ENCODE measurements at regions not wholly inside any gene's neighbourhood (a gene's known extent, or its start where the extent isn't known, plus 50 kb on each side); places are given as distances from the start of the nearest gene placed in this dataset.

DNA sequence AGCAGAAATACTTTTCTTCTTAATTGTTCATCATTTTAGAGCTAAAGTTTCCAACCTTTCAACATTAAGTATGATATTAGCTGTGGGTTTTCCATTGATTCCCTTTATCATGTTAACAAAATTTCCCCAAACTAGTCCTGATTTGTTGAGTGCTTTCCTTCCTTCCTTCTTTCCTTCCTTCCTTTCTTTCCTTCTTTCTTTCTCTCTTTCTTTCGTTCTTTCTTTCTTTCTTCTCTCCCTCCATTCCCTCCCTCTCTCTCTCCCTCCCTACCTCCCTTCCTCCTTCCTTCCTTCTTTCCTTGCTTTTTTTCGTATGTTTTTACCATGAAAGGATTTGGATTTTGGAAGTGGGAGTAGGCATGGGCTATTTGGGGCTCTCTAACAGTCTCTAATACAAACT lies 133.5 kb downstream of the LMNTD1 start:
- intact Hi-C loops (cut with DNase I, micrococcal nuclease), result no loop called here
- no peaks in the 10 kb centered on the region for H3K4me1 ChIP-seq (ENCODE audit: low read depth)

GRCh38 chr12:25417071-25417470 lies 136.0 kb downstream of the LMNTD1 start:
- intact Hi-C loops (cut with DNase I, micrococcal nuclease), result no loop called here
- Histone ChIP-seq H3K4me1 (ENCODE audit: low read depth) (no peaks in the 10 kb centered on the region), H3K36me3 (ENCODE audit: low read depth) (no peaks in the 10 kb centered on the region), H3K9me3 (no peaks in the 10 kb centered on the region), H3K4me3 (no peak overlapping the region)
- DNase-seq (no peak), ATAC-seq (no peak)
- TF ChIP-seq, protein P1, sequence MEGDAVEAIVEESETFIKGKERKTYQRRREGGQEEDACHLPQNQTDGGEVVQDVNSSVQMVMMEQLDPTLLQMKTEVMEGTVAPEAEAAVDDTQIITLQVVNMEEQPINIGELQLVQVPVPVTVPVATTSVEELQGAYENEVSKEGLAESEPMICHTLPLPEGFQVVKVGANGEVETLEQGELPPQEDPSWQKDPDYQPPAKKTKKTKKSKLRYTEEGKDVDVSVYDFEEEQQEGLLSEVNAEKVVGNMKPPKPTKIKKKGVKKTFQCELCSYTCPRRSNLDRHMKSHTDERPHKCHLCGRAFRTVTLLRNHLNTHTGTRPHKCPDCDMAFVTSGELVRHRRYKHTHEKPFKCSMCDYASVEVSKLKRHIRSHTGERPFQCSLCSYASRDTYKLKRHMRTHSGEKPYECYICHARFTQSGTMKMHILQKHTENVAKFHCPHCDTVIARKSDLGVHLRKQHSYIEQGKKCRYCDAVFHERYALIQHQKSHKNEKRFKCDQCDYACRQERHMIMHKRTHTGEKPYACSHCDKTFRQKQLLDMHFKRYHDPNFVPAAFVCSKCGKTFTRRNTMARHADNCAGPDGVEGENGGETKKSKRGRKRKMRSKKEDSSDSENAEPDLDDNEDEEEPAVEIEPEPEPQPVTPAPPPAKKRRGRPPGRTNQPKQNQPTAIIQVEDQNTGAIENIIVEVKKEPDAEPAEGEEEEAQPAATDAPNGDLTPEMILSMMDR (IDR thresholded peaks at IDR 0.05), result no peak

More for the DNA sequence above, 133.5 kb downstream of the LMNTD1 start:
- Histone ChIP-seq H3K9me3 (no peaks in the 10 kb centered on the region), H3K36me3 (ENCODE audit: low read depth) (no peaks in the 10 kb centered on the region), H3K4me3 (no peak overlapping the region)
- TF ChIP-seq, protein P1 (IDR thresholded peaks at IDR 0.05), result no peak
- DNase-seq (no peak), ATAC-seq (no peak)

DNA sequence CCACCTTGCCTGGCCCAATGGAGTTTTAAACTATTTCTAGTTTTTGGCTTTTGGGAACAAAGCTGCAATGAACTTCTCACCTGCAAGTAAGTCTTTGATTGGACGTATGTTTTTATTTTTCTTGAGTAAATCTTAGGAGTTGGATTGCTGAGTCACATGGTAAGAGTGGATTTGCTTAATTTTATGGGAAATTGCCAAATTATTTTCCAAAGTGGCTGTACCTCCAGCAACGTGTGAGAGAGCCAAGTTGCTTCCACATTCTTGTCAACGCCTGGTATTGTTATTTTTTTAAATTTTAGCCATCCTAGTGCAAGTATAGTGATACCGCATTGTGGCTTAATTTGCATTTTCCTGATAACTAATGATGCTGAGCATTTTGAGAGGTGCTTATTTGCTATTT lies 136.6 kb downstream of the LMNTD1 start:
- Histone ChIP-seq H3K4me3 (no peak overlapping the region), H3K36me3 (ENCODE audit: low read depth) (no peaks in the 10 kb centered on the region), H3K9me3 (no peaks in the 10 kb centered on the region), H3K4me1 (ENCODE audit: low read depth) (no peaks in the 10 kb centered on the region)
- TF ChIP-seq, protein P1 (IDR thresholded peaks at IDR 0.05), result no peak
- intact Hi-C loops (cut with DNase I, micrococcal nuclease), result no loop called here
- DNase-seq (no peak), ATAC-seq (no peak)

GRCh38 chr12:25415004-25415403 lies 138.1 kb downstream of the LMNTD1 start:
- H3K9me3 ChIP-seq, result no peaks in the 10 kb centered on the region
- ATAC-seq, result no peak
- TF ChIP-seq, protein P1 (IDR thresholded peaks at IDR 0.05), result no peak
- H3K4me3 ChIP-seq, result no peak overlapping the region
- no peaks in the 10 kb centered on the region for H3K4me1 ChIP-seq (ENCODE audit: low read depth)
- H3K36me3 ChIP-seq (ENCODE audit: low read depth), result no peaks in the 10 kb centered on the region
- intact Hi-C loops (cut with DNase I, micrococcal nuclease), result no loop called here
- DNase-seq, result no peak

DNA sequence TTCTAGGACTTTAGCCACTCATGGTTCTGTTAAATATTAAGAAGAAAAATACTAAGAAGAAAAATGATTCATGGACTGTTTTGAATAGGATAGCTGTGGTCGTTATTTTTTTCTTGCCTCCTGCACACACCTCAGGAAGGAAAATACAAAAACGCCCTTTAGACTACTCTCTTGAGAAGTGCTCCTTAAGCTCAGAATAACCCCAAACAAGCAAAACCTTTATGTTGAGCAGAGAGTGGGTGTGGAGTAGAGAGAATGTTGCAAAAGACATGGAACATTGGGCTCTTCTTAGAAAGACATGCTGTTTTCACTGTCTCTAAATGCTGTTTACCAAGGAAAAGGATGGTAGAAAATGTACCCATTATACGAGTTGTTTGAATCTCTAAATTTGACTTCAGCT lies 140.3 kb downstream of the LMNTD1 start:
- DNase-seq, result no peak
- TF ChIP-seq, protein P1 (IDR thresholded peaks at IDR 0.05), result no peak
- H3K4me1 ChIP-seq (ENCODE audit: low read depth), result no peaks in the 10 kb centered on the region
- intact Hi-C loops (cut with DNase I, micrococcal nuclease), result no loop called here
- H3K4me3 ChIP-seq, result no peak overlapping the region
- ATAC-seq, result no peak
- H3K9me3 ChIP-seq, result no peaks in the 10 kb centered on the region
- no peaks in the 10 kb centered on the region for H3K36me3 ChIP-seq (ENCODE audit: low read depth)

GRCh38 chr12:25404955-25405354 lies 148.1 kb downstream of the LMNTD1 start:
- DNase-seq, result peak in 1 of 3 donors; percentile 36

More at GRCh38 chr12:25404955-25405354, 148.1 kb downstream of the LMNTD1 start:
- TF ChIP-seq, protein P1 (IDR thresholded peaks at IDR 0.05), result no peak
- ATAC-seq, result peak; percentile 35
- intact Hi-C loops (cut with DNase I, micrococcal nuclease), result no loop called here
- no peak overlapping the region for H3K4me3 ChIP-seq
- H3K9me3 ChIP-seq, result no peaks in the 10 kb centered on the region
- H3K4me1 ChIP-seq (ENCODE audit: low read depth), result no peaks in the 10 kb centered on the region
- H3K36me3 ChIP-seq (ENCODE audit: low read depth), result no peaks in the 10 kb centered on the region
